ENCODE measurements at regions not wholly inside any gene's neighbourhood (a gene's known extent, or its start where the extent isn't known, plus 50 kb on each side); places are given as distances from the start of the nearest gene placed in this dataset.

DNA sequence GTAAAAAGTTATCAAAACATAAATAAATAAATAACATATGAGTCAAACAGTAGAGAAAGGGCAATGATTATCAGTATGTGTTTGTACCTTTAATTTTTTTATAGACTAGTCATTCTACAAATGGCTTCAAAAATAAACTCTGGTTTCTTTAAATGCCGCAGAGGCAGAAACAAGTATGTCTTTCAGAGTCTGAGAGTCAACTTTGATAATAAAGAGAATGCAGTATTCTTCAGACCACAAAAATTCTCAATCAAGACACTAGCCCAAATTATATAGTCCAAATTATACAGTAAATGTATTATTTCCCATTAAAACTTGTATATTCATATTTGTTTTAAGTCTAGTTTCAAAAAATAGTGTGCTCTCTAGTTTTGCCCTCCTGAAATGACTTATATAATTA is 1142.3 kb downstream of the NXPH1 start (continued):
- TF ChIP-seq, protein P1, sequence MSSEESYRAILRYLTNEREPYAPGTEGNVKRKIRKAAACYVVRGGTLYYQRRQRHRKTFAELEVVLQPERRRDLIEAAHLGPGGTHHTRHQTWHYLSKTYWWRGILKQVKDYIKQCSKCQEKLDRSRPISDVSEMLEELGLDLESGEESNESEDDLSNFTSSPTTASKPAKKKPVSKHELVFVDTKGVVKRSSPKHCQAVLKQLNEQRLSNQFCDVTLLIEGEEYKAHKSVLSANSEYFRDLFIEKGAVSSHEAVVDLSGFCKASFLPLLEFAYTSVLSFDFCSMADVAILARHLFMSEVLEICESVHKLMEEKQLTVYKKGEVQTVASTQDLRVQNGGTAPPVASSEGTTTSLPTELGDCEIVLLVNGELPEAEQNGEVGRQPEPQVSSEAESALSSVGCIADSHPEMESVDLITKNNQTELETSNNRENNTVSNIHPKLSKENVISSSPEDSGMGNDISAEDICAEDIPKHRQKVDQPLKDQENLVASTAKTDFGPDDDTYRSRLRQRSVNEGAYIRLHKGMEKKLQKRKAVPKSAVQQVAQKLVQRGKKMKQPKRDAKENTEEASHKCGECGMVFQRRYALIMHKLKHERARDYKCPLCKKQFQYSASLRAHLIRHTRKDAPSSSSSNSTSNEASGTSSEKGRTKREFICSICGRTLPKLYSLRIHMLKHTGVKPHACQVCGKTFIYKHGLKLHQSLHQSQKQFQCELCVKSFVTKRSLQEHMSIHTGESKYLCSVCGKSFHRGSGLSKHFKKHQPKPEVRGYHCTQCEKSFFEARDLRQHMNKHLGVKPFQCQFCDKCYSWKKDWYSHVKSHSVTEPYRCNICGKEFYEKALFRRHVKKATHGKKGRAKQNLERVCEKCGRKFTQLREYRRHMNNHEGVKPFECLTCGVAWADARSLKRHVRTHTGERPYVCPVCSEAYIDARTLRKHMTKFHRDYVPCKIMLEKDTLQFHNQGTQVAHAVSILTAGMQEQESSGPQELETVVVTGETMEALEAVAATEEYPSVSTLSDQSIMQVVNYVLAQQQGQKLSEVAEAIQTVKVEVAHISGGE (tag by site-specific recombination; conservative IDR thresholded peaks at IDR 0.05; ENCODE audit: low read depth): no peak
- no peak for TF ChIP-seq HOXC10 (CRISPR knock-in tag; IDR thresholded peaks at IDR 0.05)
- TF ChIP-seq, protein P2, sequence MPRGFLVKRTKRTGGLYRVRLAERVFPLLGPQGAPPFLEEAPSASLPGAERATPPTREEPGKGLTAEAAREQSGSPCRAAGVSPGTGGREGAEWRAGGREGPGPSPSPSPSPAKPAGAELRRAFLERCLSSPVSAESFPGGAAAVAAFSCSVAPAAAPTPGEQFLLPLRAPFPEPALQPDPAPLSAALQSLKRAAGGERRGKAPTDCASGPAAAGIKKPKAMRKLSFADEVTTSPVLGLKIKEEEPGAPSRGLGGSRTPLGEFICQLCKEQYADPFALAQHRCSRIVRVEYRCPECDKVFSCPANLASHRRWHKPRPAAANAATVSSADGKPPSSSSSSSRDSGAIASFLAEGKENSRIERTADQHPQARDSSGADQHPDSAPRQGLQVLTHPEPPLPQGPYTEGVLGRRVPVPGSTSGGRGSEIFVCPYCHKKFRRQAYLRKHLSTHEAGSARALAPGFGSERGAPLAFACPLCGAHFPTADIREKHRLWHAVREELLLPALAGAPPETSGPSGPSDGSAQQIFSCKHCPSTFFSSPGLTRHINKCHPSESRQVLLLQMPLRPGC (tag by site-specific recombination; IDR thresholded peaks at IDR 0.05): no peak

DNA sequence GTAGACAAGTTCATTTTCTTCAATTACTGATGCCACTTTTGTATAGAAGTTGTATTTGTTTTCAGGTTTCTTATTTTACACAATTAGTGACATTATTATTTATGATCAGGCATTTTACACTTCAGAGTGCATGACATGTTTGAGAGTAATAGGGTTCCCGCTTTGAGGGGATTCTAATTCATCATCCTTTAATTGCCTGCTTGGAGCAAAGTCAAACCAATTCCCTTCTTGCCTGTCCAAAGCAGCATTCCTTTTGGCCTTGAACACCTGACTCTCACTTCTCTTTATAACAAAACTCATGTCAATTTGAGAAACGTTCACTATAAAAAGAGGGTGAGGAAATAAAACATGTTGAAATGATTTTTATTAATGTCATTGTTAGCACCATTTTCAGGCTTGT is 1149.4 kb downstream of the NXPH1 start:
- no peak for TF ChIP-seq ZNF175 (tag by site-specific recombination; IDR thresholded peaks at IDR 0.05)
- no peak for TF ChIP-seq PRDM1 (tag by site-specific recombination; IDR thresholded peaks at IDR 0.05)
- TF ChIP-seq HOXD13 (CRISPR knock-in tag; IDR thresholded peaks at IDR 0.05; ENCODE audit: borderline replicate concordance): no peak
- TF ChIP-seq SP3 (tag by site-specific recombination; IDR thresholded peaks at IDR 0.05): no peak
- TF ChIP-seq ZBTB17 (tag by site-specific recombination; IDR thresholded peaks at IDR 0.05): no peak
- TF ChIP-seq ZNF140 (tag by site-specific recombination; IDR thresholded peaks at IDR 0.05): no peak
- TF ChIP-seq ZNF391 (tag by site-specific recombination; IDR thresholded peaks at IDR 0.05; ENCODE audit: borderline replicate concordance, low read depth): no peak
- TF ChIP-seq, protein P3, sequence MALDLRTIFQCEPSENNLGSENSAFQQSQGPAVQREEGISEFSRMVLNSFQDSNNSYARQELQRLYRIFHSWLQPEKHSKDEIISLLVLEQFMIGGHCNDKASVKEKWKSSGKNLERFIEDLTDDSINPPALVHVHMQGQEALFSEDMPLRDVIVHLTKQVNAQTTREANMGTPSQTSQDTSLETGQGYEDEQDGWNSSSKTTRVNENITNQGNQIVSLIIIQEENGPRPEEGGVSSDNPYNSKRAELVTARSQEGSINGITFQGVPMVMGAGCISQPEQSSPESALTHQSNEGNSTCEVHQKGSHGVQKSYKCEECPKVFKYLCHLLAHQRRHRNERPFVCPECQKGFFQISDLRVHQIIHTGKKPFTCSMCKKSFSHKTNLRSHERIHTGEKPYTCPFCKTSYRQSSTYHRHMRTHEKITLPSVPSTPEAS (tag by site-specific recombination; IDR thresholded peaks at IDR 0.05): no peak
- no peak for TF ChIP-seq ZNF19 (tag by site-specific recombination; IDR thresholded peaks at IDR 0.05; ENCODE audit: low read depth)
- no peak for TF ChIP-seq ZNF621 (tag by site-specific recombination; IDR thresholded peaks at IDR 0.05)
- TF ChIP-seq ZNF423 (tag by site-specific recombination; IDR thresholded peaks at IDR 0.05): no peak
- TF ChIP-seq ZIC2 (tag by site-specific recombination; IDR thresholded peaks at IDR 0.05): no peak
- POLR2A ChIA-PET: no interaction called here
- CTCF ChIA-PET: no interaction called here

DNA sequence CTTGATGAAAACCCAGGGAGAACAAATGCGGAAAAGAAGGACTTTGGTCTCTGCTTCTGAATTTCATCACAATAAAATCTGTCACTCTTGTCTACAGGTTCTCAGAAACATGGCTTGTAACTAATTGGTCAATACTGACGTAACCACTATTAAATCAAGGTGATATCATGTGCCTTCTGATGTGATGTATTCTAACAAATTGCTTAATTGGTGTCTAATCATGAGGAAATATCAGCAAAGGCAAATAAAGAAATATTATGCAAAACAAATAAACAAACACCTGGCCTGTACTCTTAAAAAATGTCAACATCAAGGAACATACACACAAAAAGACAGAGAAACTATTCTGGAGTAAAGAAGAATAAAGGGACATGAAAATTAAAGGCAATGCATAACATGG is 1165.0 kb downstream of the NXPH1 start:
- CTCF ChIA-PET: no interaction called here
- H3K36me3 ChIP-seq (ENCODE audit: control insufficient read depth in 2 of 2, insufficient read depth in 1 of 2, low read length in 2 of 2): no peaks in the 10 kb centered on the region

More for the DNA sequence above, 1149.4 kb downstream of the NXPH1 start:
- Histone ChIP-seq H3K9me3 (ENCODE audit: control insufficient read depth, insufficient read depth, low read depth, low read length) (no peaks in the 10 kb centered on the region), H3K4me3 (ENCODE audit: low read depth, low read length) (no peak overlapping the region), H3K27ac (ENCODE audit: extremely low read depth, low read depth, low read length) (no peak overlapping the region), H3K4me1 (ENCODE audit: control insufficient read depth, insufficient read depth, low read length) (no peaks in the 10 kb centered on the region), H3K36me3 (ENCODE audit: control insufficient read depth in 2 of 2, insufficient read depth in 1 of 2, low read length in 2 of 2) (no peaks in the 10 kb centered on the region)

More for the DNA sequence above, 1165.0 kb downstream of the NXPH1 start:
- POLR2A ChIA-PET: no interaction called here
- no peaks in the 10 kb centered on the region for H3K9me3 ChIP-seq (ENCODE audit: control insufficient read depth, insufficient read depth, low read depth, low read length)
- no peak overlapping the region for H3K4me3 ChIP-seq (ENCODE audit: low read depth, low read length)
- no peaks in the 10 kb centered on the region for H3K4me1 ChIP-seq (ENCODE audit: control insufficient read depth, insufficient read depth, low read length)
- no peak overlapping the region for H3K27ac ChIP-seq (ENCODE audit: extremely low read depth, low read depth, low read length)
- TF ChIP-seq, protein P1 (tag by site-specific recombination; conservative IDR thresholded peaks at IDR 0.05; ENCODE audit: low read depth): no peak
- TF ChIP-seq, protein P4, sequence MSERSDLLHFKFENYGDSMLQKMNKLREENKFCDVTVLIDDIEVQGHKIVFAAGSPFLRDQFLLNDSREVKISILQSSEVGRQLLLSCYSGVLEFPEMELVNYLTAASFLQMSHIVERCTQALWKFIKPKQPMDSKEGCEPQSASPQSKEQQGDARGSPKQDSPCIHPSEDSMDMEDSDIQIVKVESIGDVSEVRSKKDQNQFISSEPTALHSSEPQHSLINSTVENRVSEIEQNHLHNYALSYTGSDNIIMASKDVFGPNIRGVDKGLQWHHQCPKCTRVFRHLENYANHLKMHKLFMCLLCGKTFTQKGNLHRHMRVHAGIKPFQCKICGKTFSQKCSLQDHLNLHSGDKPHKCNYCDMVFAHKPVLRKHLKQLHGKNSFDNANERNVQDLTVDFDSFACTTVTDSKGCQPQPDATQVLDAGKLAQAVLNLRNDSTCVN (tag by site-specific recombination; optimal IDR thresholded peaks at IDR 0.05): no peak
- TF ChIP-seq ZNF138 (tag by site-specific recombination; IDR thresholded peaks at IDR 0.05; ENCODE audit: borderline replicate concordance) (no peak), GLIS2 (tag by site-specific recombination; IDR thresholded peaks at IDR 0.05) (no peak), ZNF623 (tag by site-specific recombination; IDR thresholded peaks at IDR 0.05) (no peak), KLF1 (tag by site-specific recombination; IDR thresholded peaks at IDR 0.05) (no peak), ZNF416 (tag by site-specific recombination; IDR thresholded peaks at IDR 0.05) (no peak), ZNF174 (tag by site-specific recombination; IDR thresholded peaks at IDR 0.05) (no peak)

Data from HEK293 (cell line).